Stimulated activated CD8-positive, alpha-beta memory T cell treated with anti-CD3 and anti-CD28 coated beads, Interleukin-15, amount 100 ng/mL, for 48 hours (primary cell): ENCODE measurements at regions not wholly inside any gene's neighbourhood (a gene's known extent, or its start where the extent isn't known, plus 50 kb on each side); places are given as distances from the start of the nearest gene placed in this dataset.

Experiments
- DNase-seq, 2 donors: peaks; one replicate each; pipeline ENCODE4 v3.0.0-alpha.2; 2020; ENCODE audit warnings: low read depth in 2 of 2

GRCh38 chr9:20199111-20199510 lies 410.3 kb upstream of the SLC24A2 start:
- no peak for DNase-seq

GRCh38 chr9:20197976-20198685 lies 409.3 kb upstream of the SLC24A2 start:
- no peak for DNase-seq

GRCh38 chr9:20191228-20191840 lies 402.5 kb upstream of the SLC24A2 start:
- DNase-seq: no peak

GRCh38 chr9:20189871-20190270 lies 401.0 kb upstream of the SLC24A2 start:
- DNase-seq: no peak

- no peak for DNase-seq
Measured at GRCh38 chr9:20188616-20189369, 400.0 kb upstream of the SLC24A2 start.

- DNase-seq: no peak
Measured at GRCh38 chr9:20187318-20187717, 398.5 kb upstream of the SLC24A2 start.

- no peak for DNase-seq
Measured at GRCh38 chr9:20186823-20187222, 398.0 kb upstream of the SLC24A2 start.

GRCh38 chr9:20186231-20186630 lies 397.4 kb upstream of the SLC24A2 start:
- DNase-seq: no peak

GRCh38 chr9:20184541-20184940 lies 395.7 kb upstream of the SLC24A2 start:
- DNase-seq: no peak

- no peak for DNase-seq
Measured at GRCh38 chr9:20178679-20179078, 389.8 kb upstream of the SLC24A2 start.

- DNase-seq: no peak
Measured at GRCh38 chr9:20178197-20178596, 389.4 kb upstream of the SLC24A2 start.

GRCh38 chr9:20170122-20170521 lies 381.3 kb upstream of the SLC24A2 start:
- no peak for DNase-seq

GRCh38 chr9:20152151-20152725 lies 363.4 kb upstream of the SLC24A2 start:
- no peak for DNase-seq

GRCh38 chr9:20148416-20148815 lies 359.6 kb upstream of the SLC24A2 start:
- DNase-seq: no peak

- DNase-seq: no peak
Measured at GRCh38 chr9:20144197-20144596, 355.4 kb upstream of the SLC24A2 start.

GRCh38 chr9:20139763-20140290 lies 351.0 kb upstream of the SLC24A2 start:
- DNase-seq: no peak

GRCh38 chr9:20138841-20139240 lies 350.0 kb upstream of the SLC24A2 start:
- DNase-seq: no peak

- no peak for DNase-seq
Measured at GRCh38 chr9:20138116-20138515, 349.3 kb upstream of the SLC24A2 start.

GRCh38 chr9:20137425-20137824 lies 348.6 kb upstream of the SLC24A2 start:
- DNase-seq: no peak

- no peak for DNase-seq
Measured at GRCh38 chr9:20135119-20135697, 346.4 kb upstream of the SLC24A2 start.

GRCh38 chr9:20125727-20126126 lies 336.9 kb upstream of the SLC24A2 start:
- DNase-seq: no peak

GRCh38 chr9:20119566-20119965 lies 330.7 kb upstream of the SLC24A2 start:
- no peak for DNase-seq
